ENCODE measurements at regions not wholly inside any gene's neighbourhood (a gene's known extent, or its start where the extent isn't known, plus 50 kb on each side); places are given as distances from the start of the nearest gene placed in this dataset.

- TF ChIP-seq SP1 (IDR thresholded peaks at IDR 0.05; ENCODE audit: low read depth, low read length): no peak
- no peak for TF ChIP-seq TCF12 (IDR thresholded peaks at IDR 0.05; ENCODE audit: low read depth, low read length)
- no peak for TF ChIP-seq NFYB (IDR thresholded peaks at IDR 0.05; ENCODE audit: insufficient read depth, low read depth, low read length)
- no peak for TF ChIP-seq CTCF (IDR thresholded peaks at IDR 0.05 in 2 of 3, conservative IDR thresholded peaks at IDR 0.05 in 1 of 3; ENCODE audit: control insufficient read depth in 2 of 3, extremely low read depth in 1 of 3, insufficient read depth in 1 of 3, low read depth in 3 of 3, low read length in 3 of 3)
- no peak for TF ChIP-seq EED (IDR thresholded peaks at IDR 0.05; ENCODE audit: low read depth)
- no peak for TF ChIP-seq REST (IDR thresholded peaks at IDR 0.05; ENCODE audit: low read depth, low read length)
- no peak for TF ChIP-seq BACH1 (IDR thresholded peaks at IDR 0.05; ENCODE audit: borderline replicate concordance)
- no peak for TF ChIP-seq E2F8 (IDR thresholded peaks at IDR 0.05; ENCODE audit: low read depth, partially characterized antibody)
Observed at GRCh38 chr2:14773696-14774095, 141.2 kb downstream of the LRATD1 start (continued).

Measured in GM12878 (cell line).